Lung (tissue), 11 donors: ENCODE measurements at regions not wholly inside any gene's neighbourhood (a gene's known extent, or its start where the extent isn't known, plus 50 kb on each side); places are given as distances from the start of the nearest gene placed in this dataset.

Experiments
- ATAC-seq: fragments of 200-7000 bp; cut with Tn5 transposase; one replicate; pipeline ENCODE4 v1.9.1; 2020; ENCODE audit warnings: moderate number of reproducible peaks; ENCODE audit not compliant: insufficient read depth, low FRiP score
- DNase-seq, 3 donors: peaks; one replicate each; pipeline ENCODE4 v3.0.0-alpha.2; 2013 to 2017
- H3K27ac ChIP-seq, 2 donors: one replicate each; pipeline ENCODE4 v1.5.1; 2013; ENCODE audit warnings: mild to moderate bottlenecking in 2 of 2, moderate library complexity in 2 of 2, control low read depth in 1 of 2, inconsistent platforms in 1 of 2, low read depth in 1 of 2, low read length in 1 of 2
- H3K27me3 ChIP-seq, 3 donors: one replicate each; pipeline ENCODE4 v1.5.1; 2013; ENCODE audit warnings: low read length in 2 of 3; ENCODE audit not compliant: control insufficient read depth in 3 of 3, insufficient read depth in 3 of 3
- H3K36me3 ChIP-seq, 4 donors: one replicate each; pipeline ENCODE4 v1.5.1; 2013; ENCODE audit warnings: low read length in 4 of 4, mild to moderate bottlenecking in 1 of 4, moderate library complexity in 1 of 4; ENCODE audit not compliant: control insufficient read depth in 4 of 4, insufficient read depth in 4 of 4
- H3K4me1 ChIP-seq, 5 donors: one replicate each; pipeline ENCODE4 v1.5.1; 2013; ENCODE audit warnings: low read length in 5 of 5, mild to moderate bottlenecking in 2 of 5, moderate library complexity in 1 of 5; ENCODE audit not compliant: control insufficient read depth in 5 of 5, insufficient read depth in 5 of 5
- H3K4me3 ChIP-seq: one replicate; pipeline ENCODE4 v1.5.1; 2013; ENCODE audit warnings: mild to moderate bottlenecking, control low read depth, moderate library complexity
- H3K9ac ChIP-seq, 2 donors: one replicate each; pipeline ENCODE4 v1.5.1; 2013; ENCODE audit warnings: low read length in 2 of 2, control low read depth in 1 of 2; ENCODE audit not compliant: insufficient read depth in 1 of 2
- H3K9me3 ChIP-seq, 4 donors: one replicate each; pipeline ENCODE4 v1.5.1; 2013; ENCODE audit warnings: low read length in 3 of 4, mild to moderate bottlenecking in 1 of 4, moderate library complexity in 1 of 4; ENCODE audit not compliant: control insufficient read depth in 4 of 4, insufficient read depth in 3 of 4
- WGBS, 2 donors: extraction: QIAGEN DNeasy Blood & Tissue Kit; methylation state at CpG; one replicate each; pipeline ENCODE4 v1.1.7; 2013; 5-methylcytosine and 5-hydroxymethylcytosine counted together
- TF ChIP-seq, protein P1 (sequence below): IDR thresholded peaks from 2 replicates; pipeline ENCODE4 v1.5.1; 2012; ENCODE audit warnings: mild to moderate bottlenecking; ENCODE audit errors: control extremely low read depth, extremely low read depth
- donor health status: control.
- donor health status: control.
- donor health status: Bipolar disorder and iron deficiency.
- donor health status: healthy.
- donor health status: DM: yes; HTN: yes; CAD: no.

GRCh38 chr7:152495867-152496266 is 60.1 kb upstream of the KMT2C start:
- Histone ChIP-seq H3K27ac (no peak overlapping the region), H3K9me3 (peaks cover 0 to 3% (median 1%) of the 10 kb centered on the region in 4 donors), H3K9ac (no peak overlapping the region), H3K27me3 (no peaks in the 10 kb centered on the region), H3K4me3 (no peak overlapping the region), H3K36me3 (no peaks in the 10 kb centered on the region), H3K4me1 (no peaks in the 10 kb centered on the region)
- no peak for ATAC-seq
- 75 to 99% methylated on average over 2 of the region's 2 CpGs for WGBS, 2 donors
- TF ChIP-seq, protein P1, sequence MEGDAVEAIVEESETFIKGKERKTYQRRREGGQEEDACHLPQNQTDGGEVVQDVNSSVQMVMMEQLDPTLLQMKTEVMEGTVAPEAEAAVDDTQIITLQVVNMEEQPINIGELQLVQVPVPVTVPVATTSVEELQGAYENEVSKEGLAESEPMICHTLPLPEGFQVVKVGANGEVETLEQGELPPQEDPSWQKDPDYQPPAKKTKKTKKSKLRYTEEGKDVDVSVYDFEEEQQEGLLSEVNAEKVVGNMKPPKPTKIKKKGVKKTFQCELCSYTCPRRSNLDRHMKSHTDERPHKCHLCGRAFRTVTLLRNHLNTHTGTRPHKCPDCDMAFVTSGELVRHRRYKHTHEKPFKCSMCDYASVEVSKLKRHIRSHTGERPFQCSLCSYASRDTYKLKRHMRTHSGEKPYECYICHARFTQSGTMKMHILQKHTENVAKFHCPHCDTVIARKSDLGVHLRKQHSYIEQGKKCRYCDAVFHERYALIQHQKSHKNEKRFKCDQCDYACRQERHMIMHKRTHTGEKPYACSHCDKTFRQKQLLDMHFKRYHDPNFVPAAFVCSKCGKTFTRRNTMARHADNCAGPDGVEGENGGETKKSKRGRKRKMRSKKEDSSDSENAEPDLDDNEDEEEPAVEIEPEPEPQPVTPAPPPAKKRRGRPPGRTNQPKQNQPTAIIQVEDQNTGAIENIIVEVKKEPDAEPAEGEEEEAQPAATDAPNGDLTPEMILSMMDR: no peak
- no peak for DNase-seq

GRCh38 chr7:152492952-152493351 is 57.1 kb upstream of the KMT2C start:
- H3K9ac ChIP-seq: no peak overlapping the region
- TF ChIP-seq, protein P1: no peak
- DNase-seq (no peak), ATAC-seq (no peak)
- no peak overlapping the region for H3K4me3 ChIP-seq
- WGBS, 2 donors: 95% methylated on average over 3 of the region's 3 CpGs
- H3K36me3 ChIP-seq: no peaks in the 10 kb centered on the region
- no peaks in the 10 kb centered on the region for H3K4me1 ChIP-seq
- H3K27me3 ChIP-seq: no peaks in the 10 kb centered on the region
- no peak overlapping the region for H3K27ac ChIP-seq
- H3K9me3 ChIP-seq: peaks cover 0 to 3% (median 1%) of the 10 kb centered on the region in 4 donors

GRCh38 chr7:152489044-152489443 is 53.2 kb upstream of the KMT2C start:
- H3K4me3 ChIP-seq: no peak overlapping the region
- no peak overlapping the region for H3K9ac ChIP-seq
- no peaks in the 10 kb centered on the region for H3K4me1 ChIP-seq
- H3K36me3 ChIP-seq: no peaks in the 10 kb centered on the region
- peaks cover 0 to 2% (median 0%) of the 10 kb centered on the region in 4 donors for H3K9me3 ChIP-seq
- no peak overlapping the region for H3K27ac ChIP-seq
- TF ChIP-seq, protein P1: no peak
- 92 to 94% methylated on average over 7 of the region's 7 CpGs for WGBS, 2 donors
- no peak for ATAC-seq
- H3K27me3 ChIP-seq: no peaks in the 10 kb centered on the region
- no peak for DNase-seq

GRCh38 chr7:152486968-152487367 is 51.2 kb upstream of the KMT2C start:
- TF ChIP-seq, protein P1: no peak
- ATAC-seq (no peak), DNase-seq (no peak)
- Histone ChIP-seq H3K9ac (no peak overlapping the region), H3K36me3 (no peaks in the 10 kb centered on the region), H3K4me3 (no peak overlapping the region), H3K9me3 (peaks cover 0 to 2% (median 0%) of the 10 kb centered on the region in 4 donors), H3K27me3 (no peaks in the 10 kb centered on the region), H3K27ac (no peak overlapping the region), H3K4me1 (no peaks in the 10 kb centered on the region)
